HCT116 (cell line): ENCODE measurements at regions not wholly inside any gene's neighbourhood (a gene's known extent, or its start where the extent isn't known, plus 50 kb on each side); places are given as distances from the start of the nearest gene placed in this dataset.

ENCODE experiments used
- ATAC-seq: fragments of 200-7000 bp; cut with Tn5 transposase; 2 replicates; pipeline ENCODE4 v1.9.1; 2020; ENCODE audit warnings: mild to moderate bottlenecking, moderate library complexity
- BruUV-seq: library from RNA; stranded (reverse); fragments of 400-500 nt; replicated peaks from 2 replicates; lab custom pipeline; 2021; lab: Mats Ljungman, UMichigan
- CTCF ChIA-PET: fragments of 300-600 bp; sonication (Branson Sonifier 250); formaldehyde crosslinking; loops from one replicate; lab custom pipeline; 2021; ENCODE audit warnings: antibody characterized with exemption; lab: Charles Lee
- POLR2A ChIA-PET: fragments of 300-600, 350-600 bp; sonication (Branson Sonifier 250); formaldehyde crosslinking; loops from one replicate; lab custom pipeline; 2021; ENCODE audit warnings: antibody characterized with exemption; lab: Charles Lee
- RAD21 ChIA-PET, 2 experiments: fragments of 300-600 bp; sonication (Branson Sonifier 250); formaldehyde crosslinking; loops; one replicate each; lab custom pipeline; 2023; ENCODE audit warnings: low total read pairs in 2 of 2; ENCODE audit not compliant: uncharacterized antibody in 2 of 2, unreplicated experiment in 2 of 2, low non-redundant PET in 1 of 2; lab: Charles Lee
- DNase-seq: peaks from one replicate; pipeline ENCODE4 v3.0.0-alpha.2; 2010; ENCODE audit warnings: low read depth, low spot score
- H2AFZ ChIP-seq: fragments of 200-600 bp; shearing (Covaris generic), sonication (generic); 2 replicates; pipeline ENCODE4 v1.6.1; 2017; ENCODE audit warnings: low read depth, mixed run types, mixed read lengths, antibody characterized with exemption, low read length; ENCODE audit not compliant: poor library complexity, severe bottlenecking
- H3K27ac ChIP-seq: 2 replicates; pipeline ENCODE4 v1.5.1; 2012; ENCODE audit warnings: low read depth, low read length
- H3K27me3 ChIP-seq: fragments of 200-600 bp; sonication (generic); 2 replicates; pipeline ENCODE4 v1.6.1; 2016; ENCODE audit warnings: mixed run types, low read length, mixed read lengths; ENCODE audit not compliant: insufficient read depth
- H3K36me3 ChIP-seq, 2 experiments: fragments of 200-500 bp in 1 of 2; fragments of 200-600 bp in 1 of 2; sonication (Bioruptor generic) in 1 of 2; sonication (generic) in 1 of 2; 2 replicates each; pipeline versions ENCODE4 v1.5.1 to v1.6.1; 2014 to 2016; ENCODE audit warnings: low read length in 2 of 2, inconsistent platforms in 1 of 2, mixed read lengths in 1 of 2, mixed run types in 1 of 2; ENCODE audit not compliant: insufficient read depth in 2 of 2, control insufficient read depth in 1 of 2
- H3K4me1 ChIP-seq, 2 experiments: fragments of 200-600 bp in 1 of 2; sonication (generic) in 1 of 2; 2 replicates each; pipeline versions ENCODE4 v1.5.1 to v1.6.1; 2012 to 2017; ENCODE audit warnings: low read length in 2 of 2, inconsistent platforms in 1 of 2, mild to moderate bottlenecking in 1 of 2, mixed read lengths in 1 of 2, mixed run types in 1 of 2, moderate library complexity in 1 of 2; ENCODE audit not compliant: insufficient read depth in 2 of 2, control insufficient read depth in 1 of 2
- H3K4me2 ChIP-seq: fragments of 200-600 bp; sonication (generic); 2 replicates; pipeline ENCODE4 v1.6.1; 2017; ENCODE audit warnings: mixed run types, low read length, mixed read lengths
- H3K4me3 ChIP-seq, 2 experiments: fragments of 200-600 bp in 1 of 2; sonication (generic) in 1 of 2; replicated peaks in 1 of 2; 2 replicates each; pipeline ENCODE4 v1.5.1; 2011 to 2016; ENCODE audit warnings: low read length in 2 of 2, control low read depth in 1 of 2, low read depth in 1 of 2, mild to moderate bottlenecking in 1 of 2, mixed read lengths in 1 of 2, mixed run types in 1 of 2
- H3K79me2 ChIP-seq: fragments of 200-600 bp; sonication (generic); 2 replicates; pipeline ENCODE4 v1.6.1; 2017; ENCODE audit warnings: mild to moderate bottlenecking, mixed run types, low read length, moderate library complexity, mixed read lengths; ENCODE audit not compliant: insufficient read depth
- H3K9ac ChIP-seq: fragments of 200-600 bp; sonication (generic); 2 replicates; pipeline ENCODE4 v1.6.1; 2016; ENCODE audit warnings: low read length, mixed read lengths
- H3K9me2 ChIP-seq: fragments of 200-600 bp; sonication (generic), shearing (Covaris generic); 2 replicates; pipeline ENCODE4 v1.6.1; 2017; ENCODE audit warnings: mixed run types, mild to moderate bottlenecking, moderate library complexity; ENCODE audit not compliant: insufficient read depth
- H3K9me3 ChIP-seq, 2 experiments: fragments of 200-500 bp in 1 of 2; fragments of 200-600 bp in 1 of 2; sonication (Bioruptor generic) in 1 of 2; sonication (generic) in 1 of 2; 2 replicates each; pipeline ENCODE4 v1.6.1; 2014 to 2017; ENCODE audit warnings: low read length in 2 of 2, mixed read lengths in 2 of 2, inconsistent platforms in 1 of 2, low read depth in 1 of 2, mild to moderate bottlenecking in 1 of 2, mixed run types in 1 of 2, moderate library complexity in 1 of 2; ENCODE audit not compliant: control insufficient read depth in 1 of 2, insufficient read depth in 1 of 2
- H4K20me1 ChIP-seq: fragments of 200-600 bp; sonication (generic), shearing (Covaris generic); 2 replicates; pipeline ENCODE4 v1.6.1; 2017; ENCODE audit warnings: mixed run types, mild to moderate bottlenecking, moderate library complexity; ENCODE audit not compliant: insufficient read depth
- CEBPB ChIP-seq: IDR thresholded peaks from 2 replicates; pipeline ENCODE4 v1.6.1; 2012; ENCODE audit warnings: low read depth
- EZH2phosphoT487 ChIP-seq: fragments of 200-600 bp; IDR thresholded peaks from 2 replicates; pipeline ENCODE4 v1.6.1; 2018; ENCODE audit warnings: antibody characterized with exemption, borderline replicate concordance
- FOSL1 ChIP-seq: IDR thresholded peaks from 2 replicates; pipeline ENCODE4 v1.6.1; 2012; ENCODE audit warnings: low read depth
- REST ChIP-seq: IDR thresholded peaks from 2 replicates; pipeline ENCODE4 v1.6.1; 2012; ENCODE audit warnings: low read depth
- intact Hi-C: fragments of 100-400 bp; cut with micrococcal nuclease; formaldehyde crosslinking; loops from 2 replicates; pipeline ENCODE4 v1.10.0; 2022
- TF ChIP-seq, protein P1 (sequence below), 3 experiments: fragments of 200-600 bp in 1 of 3; sonication (generic) in 1 of 3; IDR thresholded peaks in 2 of 3; conservative IDR thresholded peaks in 1 of 3; 2 replicates each; pipeline ENCODE4 v1.5.1; 2012 to 2017; ENCODE audit warnings: low read depth in 2 of 3, low read length in 2 of 3, antibody characterized with exemption in 1 of 3, borderline replicate concordance in 1 of 3, control low read depth in 1 of 3, mild to moderate bottlenecking in 1 of 3, mixed read lengths in 1 of 3, mixed run types in 1 of 3, moderate library complexity in 1 of 3; ENCODE audit not compliant: insufficient read depth in 1 of 3
- TF ChIP-seq, protein P2 (sequence below): IDR thresholded peaks from 2 replicates; pipeline ENCODE4 v1.6.1; 2011; ENCODE audit warnings: mild to moderate bottlenecking, low read length, moderate library complexity; ENCODE audit not compliant: insufficient replicate concordance; ENCODE audit errors: extremely low read depth

- H3K9me2 ChIP-seq, result no peaks in the 10 kb centered on the region
- H2AFZ ChIP-seq, result no peak overlapping the region
- ChIA-PET RAD21 (no interaction called here), CTCF (no interaction called here)
- no peaks in the 10 kb centered on the region for H4K20me1 ChIP-seq
- no peak overlapping the region for H3K9ac ChIP-seq
- ATAC-seq (no peak), DNase-seq (no peak)
- H3K4me1 ChIP-seq, result no peaks in the 10 kb centered on the region
- H3K4me2 ChIP-seq, result no peak overlapping the region
- no peaks in the 10 kb centered on the region for H3K27me3 ChIP-seq
- H3K36me3 ChIP-seq, result no peaks in the 10 kb centered on the region
- H3K79me2 ChIP-seq, result no peaks in the 10 kb centered on the region
- H3K4me3 ChIP-seq, result no peak overlapping the region
- no peak overlapping the region for H3K27ac ChIP-seq
- no peak for TF ChIP-seq EZH2phosphoT487
- TF ChIP-seq, protein P1, sequence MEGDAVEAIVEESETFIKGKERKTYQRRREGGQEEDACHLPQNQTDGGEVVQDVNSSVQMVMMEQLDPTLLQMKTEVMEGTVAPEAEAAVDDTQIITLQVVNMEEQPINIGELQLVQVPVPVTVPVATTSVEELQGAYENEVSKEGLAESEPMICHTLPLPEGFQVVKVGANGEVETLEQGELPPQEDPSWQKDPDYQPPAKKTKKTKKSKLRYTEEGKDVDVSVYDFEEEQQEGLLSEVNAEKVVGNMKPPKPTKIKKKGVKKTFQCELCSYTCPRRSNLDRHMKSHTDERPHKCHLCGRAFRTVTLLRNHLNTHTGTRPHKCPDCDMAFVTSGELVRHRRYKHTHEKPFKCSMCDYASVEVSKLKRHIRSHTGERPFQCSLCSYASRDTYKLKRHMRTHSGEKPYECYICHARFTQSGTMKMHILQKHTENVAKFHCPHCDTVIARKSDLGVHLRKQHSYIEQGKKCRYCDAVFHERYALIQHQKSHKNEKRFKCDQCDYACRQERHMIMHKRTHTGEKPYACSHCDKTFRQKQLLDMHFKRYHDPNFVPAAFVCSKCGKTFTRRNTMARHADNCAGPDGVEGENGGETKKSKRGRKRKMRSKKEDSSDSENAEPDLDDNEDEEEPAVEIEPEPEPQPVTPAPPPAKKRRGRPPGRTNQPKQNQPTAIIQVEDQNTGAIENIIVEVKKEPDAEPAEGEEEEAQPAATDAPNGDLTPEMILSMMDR (IDR thresholded peaks at IDR 0.05 in 2 of 3, conservative IDR thresholded peaks at IDR 0.05 in 1 of 3; ENCODE audit: borderline replicate concordance in 1 of 3, insufficient read depth in 1 of 3, low read depth in 2 of 3, low read length in 2 of 3), result no peak
- no peak for TF ChIP-seq FOSL1
- TF ChIP-seq CEBPB, result no peak
- TF ChIP-seq, protein P2, sequence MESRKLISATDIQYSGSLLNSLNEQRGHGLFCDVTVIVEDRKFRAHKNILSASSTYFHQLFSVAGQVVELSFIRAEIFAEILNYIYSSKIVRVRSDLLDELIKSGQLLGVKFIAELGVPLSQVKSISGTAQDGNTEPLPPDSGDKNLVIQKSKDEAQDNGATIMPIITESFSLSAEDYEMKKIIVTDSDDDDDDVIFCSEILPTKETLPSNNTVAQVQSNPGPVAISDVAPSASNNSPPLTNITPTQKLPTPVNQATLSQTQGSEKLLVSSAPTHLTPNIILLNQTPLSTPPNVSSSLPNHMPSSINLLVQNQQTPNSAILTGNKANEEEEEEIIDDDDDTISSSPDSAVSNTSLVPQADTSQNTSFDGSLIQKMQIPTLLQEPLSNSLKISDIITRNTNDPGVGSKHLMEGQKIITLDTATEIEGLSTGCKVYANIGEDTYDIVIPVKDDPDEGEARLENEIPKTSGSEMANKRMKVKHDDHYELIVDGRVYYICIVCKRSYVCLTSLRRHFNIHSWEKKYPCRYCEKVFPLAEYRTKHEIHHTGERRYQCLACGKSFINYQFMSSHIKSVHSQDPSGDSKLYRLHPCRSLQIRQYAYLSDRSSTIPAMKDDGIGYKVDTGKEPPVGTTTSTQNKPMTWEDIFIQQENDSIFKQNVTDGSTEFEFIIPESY, result no peak
- no peak for TF ChIP-seq REST
- TF ChIP-seq, all 23 proteins: peak for 0
- BruUV-seq, result no TSS peak
- intact Hi-C loops, result no loop called here
- POLR2A ChIA-PET, result no interaction called here
- H3K9me3 ChIP-seq, result no peaks in the 10 kb centered on the region
Observed at GRCh38 chr3:104606812-104607211, 759.9 kb upstream of the ALCAM start.
